GM13977 (cell line): ENCODE measurements at regions not wholly inside any gene's neighbourhood (a gene's known extent, or its start where the extent isn't known, plus 50 kb on each side); places are given as distances from the start of the nearest gene placed in this dataset.

Experiments
- DNase-seq: peaks from one replicate; pipeline ENCODE4 v3.0.0; 2012; ENCODE audit warnings: low spot score
- in situ Hi-C: fragments of 300-500 bp; cut with MboI; formaldehyde crosslinking; loops from one replicate; pipeline ENCODE4 v1.12.0; 2022; ENCODE audit warnings: low sequenced_read_pairs, low pct_unique_long_range_greater_than_20kb, mixed read lengths, inconsistent platforms; ENCODE audit not compliant: unreplicated experiment
- TF ChIP-seq, protein P1 (sequence below): IDR thresholded peaks from 2 replicates; pipeline ENCODE4 v1.5.1; 2012; ENCODE audit warnings: mild to moderate bottlenecking, control low read depth; ENCODE audit not compliant: insufficient read depth; ENCODE audit errors: extremely low read depth, missing control alignments

DNA sequence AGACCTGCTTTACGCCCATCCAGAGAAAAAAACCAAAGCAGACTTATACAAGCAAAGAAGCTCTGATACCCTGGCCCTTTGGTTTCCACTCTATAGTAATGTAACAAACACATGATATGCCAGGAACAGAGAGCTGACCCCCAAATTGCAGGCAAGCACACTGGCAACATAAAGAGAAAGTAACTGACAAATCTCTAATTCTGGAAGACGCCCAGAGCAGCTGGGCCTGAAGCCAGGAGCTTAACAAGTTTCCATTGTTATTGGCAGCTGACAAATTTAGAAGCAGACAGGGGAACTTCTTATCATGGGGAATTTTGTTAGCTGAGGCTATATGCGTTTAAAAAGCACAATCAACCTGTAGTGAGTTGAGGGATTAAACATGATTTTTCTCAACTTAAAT is 158.0 kb downstream of the DLEU7 start:
- TF ChIP-seq, protein P1, sequence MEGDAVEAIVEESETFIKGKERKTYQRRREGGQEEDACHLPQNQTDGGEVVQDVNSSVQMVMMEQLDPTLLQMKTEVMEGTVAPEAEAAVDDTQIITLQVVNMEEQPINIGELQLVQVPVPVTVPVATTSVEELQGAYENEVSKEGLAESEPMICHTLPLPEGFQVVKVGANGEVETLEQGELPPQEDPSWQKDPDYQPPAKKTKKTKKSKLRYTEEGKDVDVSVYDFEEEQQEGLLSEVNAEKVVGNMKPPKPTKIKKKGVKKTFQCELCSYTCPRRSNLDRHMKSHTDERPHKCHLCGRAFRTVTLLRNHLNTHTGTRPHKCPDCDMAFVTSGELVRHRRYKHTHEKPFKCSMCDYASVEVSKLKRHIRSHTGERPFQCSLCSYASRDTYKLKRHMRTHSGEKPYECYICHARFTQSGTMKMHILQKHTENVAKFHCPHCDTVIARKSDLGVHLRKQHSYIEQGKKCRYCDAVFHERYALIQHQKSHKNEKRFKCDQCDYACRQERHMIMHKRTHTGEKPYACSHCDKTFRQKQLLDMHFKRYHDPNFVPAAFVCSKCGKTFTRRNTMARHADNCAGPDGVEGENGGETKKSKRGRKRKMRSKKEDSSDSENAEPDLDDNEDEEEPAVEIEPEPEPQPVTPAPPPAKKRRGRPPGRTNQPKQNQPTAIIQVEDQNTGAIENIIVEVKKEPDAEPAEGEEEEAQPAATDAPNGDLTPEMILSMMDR, result no peak
- in situ Hi-C loops, result no loop called here
- DNase-seq, result no peak

DNA sequence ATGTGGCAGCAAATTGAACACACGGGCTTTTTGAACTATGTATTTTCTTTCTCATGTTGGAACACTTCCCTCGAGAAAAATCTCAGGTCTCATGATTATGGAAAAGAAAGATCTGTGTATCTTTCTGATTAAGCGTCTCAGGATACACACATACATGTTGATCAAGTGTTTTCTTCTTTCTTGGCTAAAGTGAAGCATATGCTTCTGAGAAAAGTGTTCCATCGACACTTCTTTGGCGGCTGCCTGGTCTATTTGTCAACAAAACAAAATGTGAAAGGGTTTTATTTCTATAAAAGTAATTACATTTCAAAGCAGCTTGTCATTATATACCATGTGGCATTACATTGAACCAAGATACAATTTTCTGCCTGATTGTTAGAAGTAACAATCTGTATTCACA is 157.5 kb downstream of the DLEU7 start:
- no peak for DNase-seq
- in situ Hi-C loops, result no loop called here
- TF ChIP-seq, protein P1, result no peak

DNA sequence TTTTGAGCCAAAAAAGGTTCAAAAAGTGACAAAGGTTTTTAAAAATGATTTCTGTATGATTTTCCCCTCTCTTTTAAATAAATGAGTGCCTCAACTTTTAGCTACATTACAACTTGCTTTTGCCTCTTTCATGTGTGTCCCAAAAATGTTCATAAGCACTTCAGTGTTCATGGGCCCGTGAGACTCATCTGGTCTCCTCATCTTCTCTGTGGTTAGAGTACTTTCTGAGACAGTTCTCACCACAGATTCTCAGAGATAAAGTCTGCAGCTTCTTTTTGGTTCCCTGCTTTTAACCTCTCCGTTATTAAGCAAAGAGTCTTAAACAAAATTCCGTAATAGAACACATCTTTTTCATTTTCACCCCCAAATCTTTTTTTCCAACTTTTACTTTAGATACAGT is 156.9 kb downstream of the DLEU7 start:
- in situ Hi-C loops, result no loop called here
- DNase-seq, result peak; percentile 12

DNA sequence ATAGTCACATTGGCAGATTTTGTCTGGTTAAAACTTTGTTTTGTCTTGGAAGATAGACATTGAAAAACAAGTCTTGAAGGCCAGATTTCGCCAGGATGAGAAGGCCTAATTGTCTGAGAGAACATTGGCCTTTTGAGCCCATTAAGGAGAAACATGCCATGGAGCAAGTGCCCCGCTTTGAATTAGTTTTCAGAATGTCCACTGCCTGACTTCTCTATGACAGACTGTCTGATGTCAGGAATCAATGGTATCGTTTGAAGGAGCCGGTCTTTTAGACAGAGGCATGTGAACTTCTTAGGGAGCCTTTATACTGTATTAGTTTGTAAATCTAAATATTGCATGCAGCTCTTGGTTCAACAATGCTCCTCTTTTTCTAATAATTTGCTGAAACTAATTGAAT is 155.9 kb downstream of the DLEU7 start:
- in situ Hi-C loops, result no loop called here
- no peak for DNase-seq
- TF ChIP-seq, protein P1, result no peak

More for the DNA sequence above, 156.9 kb downstream of the DLEU7 start:
- TF ChIP-seq, protein P1, result no peak

DNA sequence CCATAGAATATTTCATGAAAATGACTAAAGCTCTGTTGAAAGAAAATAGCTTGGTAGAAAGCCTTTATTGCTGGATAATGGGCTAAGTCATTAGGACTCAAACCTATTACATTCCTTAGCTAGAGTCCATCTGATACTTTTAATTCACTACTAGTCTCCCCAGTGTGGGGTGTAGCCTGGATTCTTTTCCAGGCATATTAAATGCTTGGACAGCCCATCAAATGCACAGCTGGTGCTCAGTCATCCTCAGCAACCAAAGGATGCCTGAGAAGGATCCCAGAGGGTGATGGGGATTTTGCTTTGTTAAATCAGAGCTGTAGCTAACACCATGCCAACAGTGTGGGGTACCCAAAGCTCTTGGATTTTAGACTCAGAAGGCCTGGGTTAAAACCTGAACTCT is 153.5 kb downstream of the DLEU7 start:
- no peak for DNase-seq
- in situ Hi-C loops, result no loop called here
- TF ChIP-seq, protein P1, result no peak

DNA sequence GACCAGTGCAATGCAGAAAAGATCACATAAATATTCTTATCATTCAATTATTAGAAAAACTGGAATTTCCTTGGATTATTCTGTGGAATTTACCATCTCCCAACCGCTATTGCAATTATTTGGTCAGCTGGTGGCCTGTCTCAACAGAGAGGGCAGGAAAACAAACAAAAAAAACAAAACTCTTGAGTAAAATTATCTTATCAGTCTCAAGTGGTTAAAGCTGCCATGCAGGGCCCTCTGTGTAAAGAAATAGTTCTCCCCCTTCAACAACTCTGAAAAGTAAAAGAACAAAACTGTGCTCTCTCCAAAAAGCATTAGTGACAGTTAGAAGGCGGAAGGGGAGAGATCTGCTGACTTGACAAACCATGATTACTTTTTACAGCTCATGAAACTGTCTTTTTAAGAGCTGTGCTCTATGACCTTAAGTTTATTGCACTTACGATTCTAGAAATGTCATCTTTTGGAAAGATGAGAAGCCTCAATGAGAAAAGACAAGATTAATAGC is 152.3 kb downstream of the DLEU7 start:
- no peak for DNase-seq
- in situ Hi-C loops, result no loop called here

More for the DNA sequence above, 152.3 kb downstream of the DLEU7 start:
- TF ChIP-seq, protein P1, result no peak
